ENCODE measurements at regions not wholly inside any gene's neighbourhood (a gene's known extent, or its start where the extent isn't known, plus 50 kb on each side); places are given as distances from the start of the nearest gene placed in this dataset.

- Histone ChIP-seq H2AK5ac (ENCODE audit: low read length) (no peak overlapping the region), H3K56ac (ENCODE audit: low read length) (peak overlapping the region; percentile 54), H3K79me1 (ENCODE audit: low read length) (no peaks in the 10 kb centered on the region), H3K23ac (ENCODE audit: low read length) (no peak overlapping the region), H3K4ac (ENCODE audit: low read depth, low read length) (no peak overlapping the region), H2BK5ac (ENCODE audit: low read length) (peak overlapping the region; percentile 21), H3K9ac (ENCODE audit: low read length) (peak overlapping the region; percentile 12), H3K18ac (ENCODE audit: low read length) (peak overlapping the region; percentile 29), H3K4me3 (ENCODE audit: low read length) (no peak overlapping the region), H3K36me3 (ENCODE audit: control insufficient read depth, insufficient read depth, low read length) (no peaks in the 10 kb centered on the region), H2BK15ac (replicated peaks; ENCODE audit: low read depth) (no peak overlapping the region), H3K27me3 (ENCODE audit: insufficient read depth, low read length, poor library complexity) (no peaks in the 10 kb centered on the region), H4K8ac (ENCODE audit: low read depth, low read length) (no peak overlapping the region), H4K5ac (ENCODE audit: low read length) (no peak overlapping the region), H3K4me1 (ENCODE audit: control insufficient read depth, low read depth, low read length) (peaks cover 17% of the 10 kb centered on the region), H2BK120ac (ENCODE audit: low read depth, low read length) (no peak overlapping the region), H3K79me2 (ENCODE audit: control insufficient read depth, insufficient read depth, low read length) (no peaks in the 10 kb centered on the region), H3K4me2 (ENCODE audit: low read length) (no peak overlapping the region), H3K27ac (ENCODE audit: low read depth, low read length) (no peak overlapping the region)
- WGBS (ENCODE audit: extremely low coverage, insufficient coverage, low lambda C conversion rate), result no CpG with 5 or more reads among the region's 11 CpGs
- DNase-seq, result no peak
Observed at GRCh38 chr2:62364791-62365528, 141.0 kb downstream of the TMEM17 start.

DNA sequence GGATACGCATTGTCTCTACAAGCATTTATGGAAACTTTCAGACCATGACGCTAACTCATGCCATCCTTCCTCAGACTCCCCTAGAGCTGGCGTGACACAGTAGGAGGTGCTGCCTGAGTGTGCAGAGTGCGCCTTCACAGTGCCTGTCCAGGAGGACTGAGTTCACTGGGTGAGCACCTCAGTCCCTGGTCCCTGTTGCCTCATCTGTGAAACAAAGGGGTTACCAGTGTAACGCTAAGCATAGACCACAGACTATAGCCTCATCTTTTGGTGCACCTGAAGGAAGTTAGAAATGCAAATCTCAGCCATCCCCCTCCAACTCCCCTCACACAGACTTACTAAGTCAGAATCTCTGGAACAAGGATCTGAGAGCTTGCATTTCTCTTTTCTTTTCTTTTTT, 142.8 kb downstream of the TMEM17 start:
- H3K79me1 ChIP-seq (ENCODE audit: low read length), result no peaks in the 10 kb centered on the region
- H3K23ac ChIP-seq (ENCODE audit: low read length), result no peak overlapping the region
- H3K56ac ChIP-seq (ENCODE audit: low read length), result peak overlapping the region; percentile 18
- no peak overlapping the region for H3K4ac ChIP-seq (ENCODE audit: low read depth, low read length)
- no peak for DNase-seq
- H4K5ac ChIP-seq (ENCODE audit: low read length), result no peak overlapping the region
- no peak overlapping the region for H2BK15ac ChIP-seq (replicated peaks; ENCODE audit: low read depth)
- H3K4me2 ChIP-seq (ENCODE audit: low read length), result no peak overlapping the region
- no peak overlapping the region for H2BK120ac ChIP-seq (ENCODE audit: low read depth, low read length)
- H2AK5ac ChIP-seq (ENCODE audit: low read length), result peak overlapping the region; percentile 100
- no peak overlapping the region for H3K27ac ChIP-seq (ENCODE audit: low read depth, low read length)
- no peak overlapping the region for H3K4me3 ChIP-seq (ENCODE audit: low read length)
- no peak overlapping the region for H3K9ac ChIP-seq (ENCODE audit: low read length)
- no peak overlapping the region for H4K8ac ChIP-seq (ENCODE audit: low read depth, low read length)
- H3K4me1 ChIP-seq (ENCODE audit: control insufficient read depth, low read depth, low read length), result peaks cover 11% of the 10 kb centered on the region
- H3K36me3 ChIP-seq (ENCODE audit: control insufficient read depth, insufficient read depth, low read length), result no peaks in the 10 kb centered on the region
- H3K27me3 ChIP-seq (ENCODE audit: insufficient read depth, low read length, poor library complexity), result no peaks in the 10 kb centered on the region
- WGBS (ENCODE audit: extremely low coverage, insufficient coverage, low lambda C conversion rate), result no CpG with 5 or more reads among the region's 5 CpGs
- H3K79me2 ChIP-seq (ENCODE audit: control insufficient read depth, insufficient read depth, low read length), result no peaks in the 10 kb centered on the region
- H2BK5ac ChIP-seq (ENCODE audit: low read length), result no peak overlapping the region
- no peak overlapping the region for H3K18ac ChIP-seq (ENCODE audit: low read length)

- no peak overlapping the region for H3K18ac ChIP-seq (ENCODE audit: low read length)
- no peak overlapping the region for H3K27ac ChIP-seq (ENCODE audit: low read depth, low read length)
- H3K36me3 ChIP-seq (ENCODE audit: control insufficient read depth, insufficient read depth, low read length), result no peaks in the 10 kb centered on the region
- no peak overlapping the region for H3K56ac ChIP-seq (ENCODE audit: low read length)
- no CpG with 5 or more reads among the region's 7 CpGs for WGBS (ENCODE audit: extremely low coverage, insufficient coverage, low lambda C conversion rate)
- H2BK5ac ChIP-seq (ENCODE audit: low read length), result no peak overlapping the region
- H4K8ac ChIP-seq (ENCODE audit: low read depth, low read length), result no peak overlapping the region
- H3K4ac ChIP-seq (ENCODE audit: low read depth, low read length), result no peak overlapping the region
- H3K27me3 ChIP-seq (ENCODE audit: insufficient read depth, low read length, poor library complexity), result no peaks in the 10 kb centered on the region
- no peaks in the 10 kb centered on the region for H3K79me1 ChIP-seq (ENCODE audit: low read length)
- no peak overlapping the region for H2BK15ac ChIP-seq (replicated peaks; ENCODE audit: low read depth)
- H3K4me1 ChIP-seq (ENCODE audit: control insufficient read depth, low read depth, low read length), result peaks cover 11% of the 10 kb centered on the region
- no peak overlapping the region for H3K4me2 ChIP-seq (ENCODE audit: low read length)
- DNase-seq, result peak; percentile 70
- H2AK5ac ChIP-seq (ENCODE audit: low read length), result no peak overlapping the region
- no peaks in the 10 kb centered on the region for H3K79me2 ChIP-seq (ENCODE audit: control insufficient read depth, insufficient read depth, low read length)
- no peak overlapping the region for H3K4me3 ChIP-seq (ENCODE audit: low read length)
- no peak overlapping the region for H3K23ac ChIP-seq (ENCODE audit: low read length)
- H4K5ac ChIP-seq (ENCODE audit: low read length), result no peak overlapping the region
- H2BK120ac ChIP-seq (ENCODE audit: low read depth, low read length), result no peak overlapping the region
- no peak overlapping the region for H3K9ac ChIP-seq (ENCODE audit: low read length)
Observed at GRCh38 chr2:62362561-62362960, 143.4 kb downstream of the TMEM17 start.

DNA sequence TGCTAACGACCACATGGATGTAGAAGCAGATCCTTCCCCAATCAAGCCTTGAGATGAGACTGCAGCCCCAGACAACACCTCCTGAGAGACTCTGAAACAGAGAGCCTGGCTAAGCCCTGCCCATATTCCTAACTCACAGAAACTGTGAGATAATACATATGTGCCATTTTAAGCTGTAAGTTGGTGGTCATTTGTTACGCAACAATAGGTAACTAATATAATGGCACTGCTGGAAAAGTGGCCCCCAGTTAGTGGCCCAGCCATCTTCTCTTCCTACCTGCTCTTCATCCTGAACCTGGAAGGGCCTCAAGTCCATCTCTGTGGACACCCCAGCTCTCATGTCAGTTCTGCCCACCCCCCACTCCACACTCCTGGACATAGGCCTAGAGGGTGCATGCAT, 144.0 kb downstream of the TMEM17 start:
- Histone ChIP-seq H3K27me3 (ENCODE audit: insufficient read depth, low read length, poor library complexity) (no peaks in the 10 kb centered on the region), H3K4me1 (ENCODE audit: control insufficient read depth, low read depth, low read length) (peaks cover 11% of the 10 kb centered on the region), H4K8ac (ENCODE audit: low read depth, low read length) (no peak overlapping the region), H3K56ac (ENCODE audit: low read length) (no peak overlapping the region), H3K18ac (ENCODE audit: low read length) (no peak overlapping the region), H2BK120ac (ENCODE audit: low read depth, low read length) (no peak overlapping the region), H4K5ac (ENCODE audit: low read length) (no peak overlapping the region), H3K79me1 (ENCODE audit: low read length) (no peaks in the 10 kb centered on the region), H3K4me2 (ENCODE audit: low read length) (no peak overlapping the region), H3K4ac (ENCODE audit: low read depth, low read length) (no peak overlapping the region), H3K27ac (ENCODE audit: low read depth, low read length) (no peak overlapping the region), H3K4me3 (ENCODE audit: low read length) (no peak overlapping the region), H3K36me3 (ENCODE audit: control insufficient read depth, insufficient read depth, low read length) (no peaks in the 10 kb centered on the region), H3K23ac (ENCODE audit: low read length) (no peak overlapping the region), H2AK5ac (ENCODE audit: low read length) (no peak overlapping the region), H3K9ac (ENCODE audit: low read length) (no peak overlapping the region), H2BK15ac (replicated peaks; ENCODE audit: low read depth) (no peak overlapping the region), H2BK5ac (ENCODE audit: low read length) (no peak overlapping the region), H3K79me2 (ENCODE audit: control insufficient read depth, insufficient read depth, low read length) (no peaks in the 10 kb centered on the region)
- no peak for DNase-seq
- WGBS (ENCODE audit: extremely low coverage, insufficient coverage, low lambda C conversion rate), result no CpG with 5 or more reads among the region's 2 CpGs

DNA sequence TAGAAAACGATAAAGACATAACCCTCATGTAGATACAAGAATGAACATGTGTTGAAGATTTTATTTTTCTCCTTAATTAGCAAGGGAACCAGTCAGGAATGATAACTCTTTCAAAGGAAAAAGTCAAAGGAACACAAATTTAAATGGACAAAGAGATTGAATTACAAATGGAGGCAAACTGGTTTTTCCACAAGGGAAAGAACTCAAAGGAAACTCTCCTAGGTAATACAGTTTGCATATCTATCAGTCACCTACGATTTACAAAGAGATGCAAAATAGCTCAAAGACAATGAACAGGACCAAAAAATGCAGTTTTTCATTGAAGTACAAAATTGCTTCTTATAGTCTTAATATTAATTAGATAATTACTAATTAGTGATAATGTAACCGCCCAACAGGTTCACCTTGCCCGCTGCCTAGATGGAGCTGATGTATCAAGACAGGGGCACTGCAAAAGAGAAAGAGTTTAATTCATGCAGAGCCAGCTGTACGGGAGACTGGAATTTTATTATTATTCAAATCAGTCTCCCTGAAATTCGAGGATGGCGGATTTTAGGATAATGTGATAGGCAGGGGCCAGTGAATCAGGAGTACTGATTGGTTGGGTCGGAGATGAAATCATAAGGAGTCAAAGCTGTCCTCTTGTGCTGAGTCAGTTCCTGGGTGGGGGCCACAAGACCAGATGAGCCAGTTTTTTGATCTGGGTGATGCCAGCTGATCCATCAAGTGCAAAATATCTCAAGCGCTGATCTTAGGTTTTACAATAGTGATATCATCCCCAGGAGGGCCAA, 151.0 kb downstream of the TMEM17 start:
- no CpG with 5 or more reads among the region's 9 CpGs for WGBS (ENCODE audit: extremely low coverage, insufficient coverage, low lambda C conversion rate)

More for the DNA sequence above, 151.0 kb downstream of the TMEM17 start:
- H3K9ac ChIP-seq (ENCODE audit: low read length), result no peak overlapping the region
- no peak overlapping the region for H2BK120ac ChIP-seq (ENCODE audit: low read depth, low read length)
- H3K23ac ChIP-seq (ENCODE audit: low read length), result no peak overlapping the region
- H3K27me3 ChIP-seq (ENCODE audit: insufficient read depth, low read length, poor library complexity), result no peaks in the 10 kb centered on the region
- H4K5ac ChIP-seq (ENCODE audit: low read length), result no peak overlapping the region
- peak; percentile 63 for DNase-seq
- peak overlapping the region; percentile 44 for H3K27ac ChIP-seq (ENCODE audit: low read depth, low read length)
- H2BK15ac ChIP-seq (replicated peaks; ENCODE audit: low read depth), result no peak overlapping the region
- no peaks in the 10 kb centered on the region for H3K79me1 ChIP-seq (ENCODE audit: low read length)
- H3K56ac ChIP-seq (ENCODE audit: low read length), result peak overlapping the region; percentile 70
- no peak overlapping the region for H2AK5ac ChIP-seq (ENCODE audit: low read length)
- no peak overlapping the region for H3K18ac ChIP-seq (ENCODE audit: low read length)
- no peak overlapping the region for H3K4me3 ChIP-seq (ENCODE audit: low read length)
- H3K4ac ChIP-seq (ENCODE audit: low read depth, low read length), result peak overlapping the region; percentile 81
- no peaks in the 10 kb centered on the region for H3K79me2 ChIP-seq (ENCODE audit: control insufficient read depth, insufficient read depth, low read length)
- H3K36me3 ChIP-seq (ENCODE audit: control insufficient read depth, insufficient read depth, low read length), result no peaks in the 10 kb centered on the region
- no peak overlapping the region for H3K4me2 ChIP-seq (ENCODE audit: low read length)
- H2BK5ac ChIP-seq (ENCODE audit: low read length), result no peak overlapping the region
- peaks cover 3% of the 10 kb centered on the region for H3K4me1 ChIP-seq (ENCODE audit: control insufficient read depth, low read depth, low read length)
- H4K8ac ChIP-seq (ENCODE audit: low read depth, low read length), result peak overlapping the region; percentile 76
